ENCODE measurements at regions not wholly inside any gene's neighbourhood (a gene's known extent, or its start where the extent isn't known, plus 50 kb on each side); places are given as distances from the start of the nearest gene placed in this dataset.

DNA sequence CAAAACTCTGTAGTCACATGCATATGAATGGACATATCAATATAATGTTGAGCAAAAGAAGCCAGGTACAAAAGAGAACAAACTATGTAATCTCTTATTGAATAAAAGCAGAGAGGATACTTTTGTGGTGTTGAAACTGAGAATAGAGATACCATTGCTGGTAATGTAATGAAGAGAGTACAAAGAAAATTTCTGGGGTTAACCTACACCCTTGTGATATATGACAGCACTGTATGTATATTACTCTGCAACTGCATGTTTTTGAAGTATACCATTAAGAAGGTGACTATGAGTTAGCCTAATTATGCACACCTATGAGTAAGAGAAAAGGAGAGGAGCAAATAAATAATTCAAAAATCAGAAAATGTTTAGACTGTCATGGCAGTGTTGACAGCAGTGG, 268.8 kb upstream of the DEFB112 start:
- TF ChIP-seq GATA2 (IDR thresholded peaks at IDR 0.05; ENCODE audit: low read depth, low read length) = no peak
- TF ChIP-seq GATA3 (IDR thresholded peaks at IDR 0.05; ENCODE audit: low read depth, low read length) = no peak

Data from SH-SY5Y (cell line).